Activated naive CD4-positive, alpha-beta T cell treated with anti-CD3 and anti-CD28 coated beads, Interleukin-2, amount 10 ng/mL, durations not matched to agents 7 days and 5 days (primary cell): ENCODE measurements at regions not wholly inside any gene's neighbourhood (a gene's known extent, or its start where the extent isn't known, plus 50 kb on each side); places are given as distances from the start of the nearest gene placed in this dataset.
"Not testable (repeated sequence)": the region's sequence is repeated elsewhere in the genome, so short reads cannot be mapped to it uniquely, and the experiment has no call there.

Experiments used
- CTCF ChIA-PET: fragments of 350-600 bp; sonication (Branson Sonifier 250); formaldehyde crosslinking; loops from one replicate; lab custom pipeline; 2021; ENCODE audit warnings: antibody characterized with exemption; lab: Charles Lee
- DNase-seq: peaks from one replicate; pipeline ENCODE4 v3.0.0-alpha.2; 2020
- H3K27ac Mint-ChIP-seq: one replicate; pipeline ENCODE4 v1.8.0; 2021; ENCODE audit warnings: mild to moderate bottlenecking, moderate library complexity, mixed read lengths
- H3K27me3 Mint-ChIP-seq: one replicate; pipeline ENCODE4 v1.8.0; 2021; ENCODE audit warnings: mild to moderate bottlenecking, mixed read lengths
- H3K36me3 Mint-ChIP-seq: one replicate; pipeline ENCODE4 v1.8.0; 2021; ENCODE audit warnings: mixed read lengths
- H3K4me1 Mint-ChIP-seq: one replicate; pipeline ENCODE4 v1.8.0; 2021; ENCODE audit warnings: mixed read lengths
- H3K4me3 Mint-ChIP-seq: one replicate; pipeline ENCODE4 v1.8.0; 2021; ENCODE audit warnings: mild to moderate bottlenecking, moderate library complexity, mixed read lengths
- H3K9me3 Mint-ChIP-seq: one replicate; pipeline ENCODE4 v1.8.0; 2021; ENCODE audit warnings: mixed read lengths

- Mint-ChIP-seq H3K4me1 (no peaks in the 10 kb centered on the region), H3K9me3 (no peaks in the 10 kb centered on the region), H3K36me3 (no peaks in the 10 kb centered on the region), H3K4me3 (no peak overlapping the region), H3K27me3 (no peaks in the 10 kb centered on the region), H3K27ac (no peak overlapping the region)
- no peak for DNase-seq
- CTCF ChIA-PET = no interaction called here
Observed at GRCh38 chr11:43119275-43119970, 192.4 kb upstream of the API5 start.

- Mint-ChIP-seq H3K36me3 (no peaks in the 10 kb centered on the region), H3K27me3 (no peaks in the 10 kb centered on the region), H3K4me3 (no peak overlapping the region), H3K27ac (no peak overlapping the region), H3K9me3 (no peaks in the 10 kb centered on the region), H3K4me1 (no peaks in the 10 kb centered on the region)
- no peak for DNase-seq
- CTCF ChIA-PET = no interaction called here
Observed at GRCh38 chr11:43122546-43122945, 189.2 kb upstream of the API5 start.

- Mint-ChIP-seq H3K27ac (no peak overlapping the region), H3K9me3 (no peaks in the 10 kb centered on the region), H3K27me3 (no peaks in the 10 kb centered on the region), H3K4me3 (no peak overlapping the region), H3K36me3 (no peaks in the 10 kb centered on the region), H3K4me1 (no peaks in the 10 kb centered on the region)
- no peak for DNase-seq
- CTCF ChIA-PET = no interaction called here
Observed at GRCh38 chr11:43123443-43123842, 188.4 kb upstream of the API5 start.

GRCh38 chr11:43124272-43124935 is 187.4 kb upstream of the API5 start:
- no peak overlapping the region for H3K27ac Mint-ChIP-seq
- CTCF ChIA-PET = no interaction called here
- no peak overlapping the region for H3K4me3 Mint-ChIP-seq
- no peaks in the 10 kb centered on the region for H3K9me3 Mint-ChIP-seq
- no peaks in the 10 kb centered on the region for H3K27me3 Mint-ChIP-seq
- no peaks in the 10 kb centered on the region for H3K36me3 Mint-ChIP-seq
- no peaks in the 10 kb centered on the region for H3K4me1 Mint-ChIP-seq
- no peak for DNase-seq

- Mint-ChIP-seq H3K27ac (no peak overlapping the region), H3K36me3 (no peaks in the 10 kb centered on the region), H3K4me1 (no peaks in the 10 kb centered on the region), H3K4me3 (no peak overlapping the region), H3K9me3 (peaks cover 2% of the 10 kb centered on the region), H3K27me3 (no peaks in the 10 kb centered on the region)
- CTCF ChIA-PET = no interaction called here
- DNase-seq = no peak
Observed at GRCh38 chr11:43129329-43129728, 182.5 kb upstream of the API5 start.

- Mint-ChIP-seq H3K4me1 (no peaks in the 10 kb centered on the region), H3K27ac (no peak overlapping the region), H3K4me3 (no peak overlapping the region), H3K36me3 (no peaks in the 10 kb centered on the region), H3K9me3 (peaks cover 2% of the 10 kb centered on the region), H3K27me3 (no peaks in the 10 kb centered on the region)
- CTCF ChIA-PET = no interaction called here
- no peak for DNase-seq
Observed at GRCh38 chr11:43130616-43131015, 181.2 kb upstream of the API5 start.

GRCh38 chr11:43135966-43136534 is 175.7 kb upstream of the API5 start:
- DNase-seq = no peak
- Mint-ChIP-seq H3K9me3 (peaks cover 4% of the 10 kb centered on the region), H3K36me3 (no peaks in the 10 kb centered on the region), H3K27ac (no peak overlapping the region), H3K4me3 (no peak overlapping the region), H3K4me1 (no peaks in the 10 kb centered on the region), H3K27me3 (no peaks in the 10 kb centered on the region)
- CTCF ChIA-PET = no interaction called here

GRCh38 chr11:43138621-43139140 is 173.1 kb upstream of the API5 start:
- Mint-ChIP-seq H3K4me3 (no peak overlapping the region), H3K27me3 (no peaks in the 10 kb centered on the region), H3K9me3 (peaks cover 7% of the 10 kb centered on the region), H3K36me3 (no peaks in the 10 kb centered on the region), H3K27ac (no peak overlapping the region), H3K4me1 (no peaks in the 10 kb centered on the region)
- CTCF ChIA-PET = interaction anchor here (0.7 kb wide), 1 partner anchor 170 kb away, joined by 3 read pairs; no protein-coding TSS in a partner anchor
- DNase-seq = no peak

- H3K4me1 Mint-ChIP-seq = no peaks in the 10 kb centered on the region
- no peaks in the 10 kb centered on the region for H3K36me3 Mint-ChIP-seq
- H3K4me3 Mint-ChIP-seq = no peak overlapping the region
- H3K27ac Mint-ChIP-seq = no peak overlapping the region
- no peaks in the 10 kb centered on the region for H3K27me3 Mint-ChIP-seq
- CTCF ChIA-PET = no interaction called here
- peaks cover 5% of the 10 kb centered on the region for H3K9me3 Mint-ChIP-seq
- DNase-seq = no peak
Observed at GRCh38 chr11:43145653-43146052, 166.1 kb upstream of the API5 start.

GRCh38 chr11:43150697-43151096 is 161.1 kb upstream of the API5 start:
- CTCF ChIA-PET = no interaction called here
- Mint-ChIP-seq H3K27me3 (no peaks in the 10 kb centered on the region), H3K27ac (no peak overlapping the region), H3K4me1 (no peaks in the 10 kb centered on the region), H3K4me3 (no peak overlapping the region), H3K36me3 (no peaks in the 10 kb centered on the region), H3K9me3 (peaks cover 3% of the 10 kb centered on the region)
- no peak for DNase-seq

- Mint-ChIP-seq H3K4me3 (no peak overlapping the region), H3K36me3 (no peaks in the 10 kb centered on the region), H3K27ac (no peak overlapping the region), H3K9me3 (no peaks in the 10 kb centered on the region), H3K27me3 (no peaks in the 10 kb centered on the region), H3K4me1 (no peaks in the 10 kb centered on the region)
- CTCF ChIA-PET = interaction anchor here (1.2 kb wide), 1 partner anchor 118 kb away, joined by 3 read pairs; no protein-coding TSS in a partner anchor
- no peak for DNase-seq
Observed at GRCh38 chr11:43164831-43165230, 147.0 kb upstream of the API5 start.

GRCh38 chr11:43165393-43165792 is 146.4 kb upstream of the API5 start:
- H3K4me3 Mint-ChIP-seq, H3K27ac Mint-ChIP-seq, H3K9me3 Mint-ChIP-seq, H3K27me3 Mint-ChIP-seq, H3K4me1 Mint-ChIP-seq, H3K36me3 Mint-ChIP-seq, CTCF ChIA-PET, DNase-seq: not testable (repeated sequence)

- H3K4me1 Mint-ChIP-seq, H3K27me3 Mint-ChIP-seq, H3K27ac Mint-ChIP-seq, DNase-seq, H3K36me3 Mint-ChIP-seq, H3K9me3 Mint-ChIP-seq, H3K4me3 Mint-ChIP-seq, CTCF ChIA-PET: not testable (repeated sequence)
Observed at GRCh38 chr11:43168241-43168640, 143.6 kb upstream of the API5 start.

GRCh38 chr11:43172477-43172876 is 139.3 kb upstream of the API5 start:
- Mint-ChIP-seq H3K36me3 (no peaks in the 10 kb centered on the region), H3K4me1 (no peaks in the 10 kb centered on the region), H3K9me3 (no peaks in the 10 kb centered on the region), H3K27me3 (no peaks in the 10 kb centered on the region), H3K27ac (no peak overlapping the region), H3K4me3 (no peak overlapping the region)
- CTCF ChIA-PET = interaction anchor here (1.4 kb wide), 1 partner anchor 110 kb away, joined by 3 read pairs; no protein-coding TSS in a partner anchor
- DNase-seq = no peak

- Mint-ChIP-seq H3K4me3 (no peak overlapping the region), H3K36me3 (no peaks in the 10 kb centered on the region), H3K9me3 (no peaks in the 10 kb centered on the region), H3K27ac (no peak overlapping the region), H3K4me1 (no peaks in the 10 kb centered on the region), H3K27me3 (no peaks in the 10 kb centered on the region)
- no peak for DNase-seq
- CTCF ChIA-PET = no interaction called here
Observed at GRCh38 chr11:43177975-43178374, 133.8 kb upstream of the API5 start.
